Posterior cingulate gyrus (tissue), 11 donors: ENCODE measurements at regions not wholly inside any gene's neighbourhood (a gene's known extent, or its start where the extent isn't known, plus 50 kb on each side); places are given as distances from the start of the nearest gene placed in this dataset.

ENCODE experiments used
- DNase-seq, 10 donors: peaks; one replicate each; pipeline versions ENCODE4 v3.0.0 to v3.0.0-alpha.2; 2020 to 2021; ENCODE audit warnings: mixed read lengths in 3 of 10
- intact Hi-C: fragments of 100-400 bp; cut with DNase I; formaldehyde crosslinking; loops from one replicate; pipeline ENCODE4 v1.15.1; 2023

- DNase-seq, result peak in 1 of 10 donors; percentile 63
- intact Hi-C loops, result no loop called here
These were observed 61.2 kb upstream of the RPH3AL start for GRCh38 chr17:413706-414380.

GRCh38 chr17:413016-413350 lies 60.4 kb upstream of the RPH3AL start:
- intact Hi-C loops, result no loop called here
- DNase-seq, result no peak

GRCh38 chr17:412211-413015 lies 59.8 kb upstream of the RPH3AL start:
- intact Hi-C loops, result no loop called here
- peak in 7 of 10 donors; percentile 44 to 88 (median 58) for DNase-seq

GRCh38 chr17:411421-412120 lies 59.0 kb upstream of the RPH3AL start:
- DNase-seq, result peak in 1 of 10 donors; percentile 71
- intact Hi-C loops, result loop anchor here (2.0 kb wide), 1 partner anchor 289 kb away; no protein-coding TSS in a partner anchor

GRCh38 chr17:410543-411401 lies 58.2 kb upstream of the RPH3AL start:
- intact Hi-C loops, result loop anchor here (2.0 kb wide), 1 partner anchor 290 kb away; no protein-coding TSS in a partner anchor
- peak in 3 of 10 donors; percentile 19 to 87 (median 21) for DNase-seq

GRCh38 chr17:409848-410542 lies 57.4 kb upstream of the RPH3AL start:
- intact Hi-C loops, result loop anchor here (2.0 kb wide), 1 partner anchor 291 kb away; no protein-coding TSS in a partner anchor

GRCh38 chr17:409308-409847 lies 56.8 kb upstream of the RPH3AL start:
- DNase-seq, result peak in 1 of 10 donors; percentile 29
- intact Hi-C loops, result no loop called here

More at GRCh38 chr17:409848-410542, 57.4 kb upstream of the RPH3AL start:
- DNase-seq, result peak; percentile 93 to 99 (median 95)

GRCh38 chr17:404703-405102 lies 52.1 kb upstream of the RPH3AL start:
- intact Hi-C loops, result no loop called here
- peak in 1 of 10 donors; percentile 20 for DNase-seq
